Endodermal cell (in vitro differentiated cells): ENCODE measurements at regions not wholly inside any gene's neighbourhood (a gene's known extent, or its start where the extent isn't known, plus 50 kb on each side); places are given as distances from the start of the nearest gene placed in this dataset.
A peak's percentile ranks its signal among the peaks of the same experiment; 100 is the strongest.
"Not testable (repeated sequence)": the region's sequence is repeated elsewhere in the genome, so short reads cannot be mapped to it uniquely, and the experiment has no call there.

Experiments
- DNase-seq: peaks from one replicate; pipeline ENCODE4 v3.0.0-alpha.2; 2017
- H3K27ac ChIP-seq: 2 replicates; pipeline ENCODE4 v1.5.1; 2013; ENCODE audit warnings: mild to moderate bottlenecking, low read depth, low read length, moderate library complexity
- H3K27me3 ChIP-seq: 2 replicates; pipeline ENCODE4 v1.6.1; 2013; ENCODE audit warnings: mild to moderate bottlenecking, low read length, moderate library complexity; ENCODE audit not compliant: insufficient read depth, control insufficient read depth, poor library complexity, severe bottlenecking
- H3K36me3 ChIP-seq: 2 replicates; pipeline ENCODE4 v1.7.0; 2013; ENCODE audit warnings: mild to moderate bottlenecking, low read length, moderate library complexity; ENCODE audit not compliant: control insufficient read depth, insufficient read depth
- H3K4me1 ChIP-seq: one replicate; pipeline ENCODE4 v1.7.0; 2013; ENCODE audit warnings: low read length; ENCODE audit not compliant: control insufficient read depth, insufficient read depth
- H3K4me3 ChIP-seq: 2 replicates; pipeline ENCODE4 v1.5.1; 2013; ENCODE audit warnings: mild to moderate bottlenecking, low read length, moderate library complexity
- H3K9ac ChIP-seq: 2 replicates; pipeline ENCODE4 v1.6.1; 2013; ENCODE audit warnings: mild to moderate bottlenecking, low read length, moderate library complexity; ENCODE audit not compliant: poor library complexity, severe bottlenecking; ENCODE audit errors: extremely low read depth
- H3K9me3 ChIP-seq: 2 replicates; pipeline ENCODE4 v1.6.1; 2013; ENCODE audit warnings: mild to moderate bottlenecking, low read length, moderate library complexity; ENCODE audit not compliant: control insufficient read depth
- H3K27ac Mint-ChIP-seq: 2 replicates; pipeline ENCODE4 v1.8.0; 2020; ENCODE audit warnings: mixed read lengths
- H3K27me3 Mint-ChIP-seq: 2 replicates; pipeline ENCODE4 v1.8.0; 2021; ENCODE audit warnings: mild to moderate bottlenecking, mixed read lengths; ENCODE audit not compliant: insufficient read depth
- H3K36me3 Mint-ChIP-seq: 2 replicates; pipeline ENCODE4 v1.8.0; 2020; ENCODE audit warnings: low read depth, mixed read lengths
- H3K4me1 Mint-ChIP-seq: 2 replicates; pipeline ENCODE4 v1.8.0; 2020; ENCODE audit warnings: mixed read lengths
- H3K4me3 Mint-ChIP-seq: 2 replicates; pipeline ENCODE4 v1.8.0; 2020; ENCODE audit warnings: mild to moderate bottlenecking, moderate library complexity, mixed read lengths
- H3K9me3 Mint-ChIP-seq: 2 replicates; pipeline ENCODE4 v1.8.0; 2020; ENCODE audit warnings: mild to moderate bottlenecking, mixed read lengths
- CTCF ChIP-seq: fragments of 200-600 bp; sonication (generic); conservative IDR thresholded peaks from 2 replicates; pipeline ENCODE4 v1.5.0; 2021; ENCODE audit warnings: antibody characterized with exemption, mild to moderate bottlenecking
- WGBS, 2 experiments: methylation state at CpG; one replicate each; pipeline versions ENCODE4 v1.1.5 to v1.1.7; 2013; ENCODE audit warnings: missing lambda C conversion rate in 2 of 2, mixed read lengths in 1 of 2; ENCODE audit not compliant: insufficient coverage in 1 of 2, insufficient read length in 1 of 2; 5-methylcytosine and 5-hydroxymethylcytosine counted together

DNA sequence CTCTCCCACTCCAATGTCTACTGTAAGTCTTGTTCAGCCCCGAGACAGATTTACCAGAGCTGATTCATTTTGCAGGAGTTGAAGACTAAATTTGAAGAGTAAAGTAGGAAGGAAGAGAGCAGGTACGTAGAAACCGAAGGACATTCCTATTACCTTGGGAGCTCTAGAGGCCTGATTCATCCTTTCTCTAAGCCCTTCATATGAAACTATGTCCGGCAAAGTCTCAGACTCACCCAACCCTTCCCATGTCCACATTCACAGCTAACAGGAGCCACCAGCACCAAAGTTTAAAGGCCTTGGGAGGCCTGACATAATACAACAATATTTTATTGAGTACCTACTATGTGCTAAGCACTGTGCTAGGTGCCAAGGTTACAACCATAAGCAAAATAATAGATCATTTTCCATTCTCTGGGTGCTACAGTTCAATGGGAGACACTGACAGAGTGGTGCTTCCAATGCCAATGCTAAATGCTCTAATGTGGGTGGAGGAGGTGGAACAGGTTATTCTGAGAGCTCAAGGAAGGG lies 86.6 kb downstream of the PHLDA1 start:
- Mint-ChIP-seq H3K4me1 (peaks cover 22% of the 10 kb centered on the region), H3K4me3 (no peak overlapping the region), H3K9me3 (peaks cover 16% of the 10 kb centered on the region), H3K27ac (peak overlapping the region; percentile 89), H3K36me3 (no peaks in the 10 kb centered on the region), H3K27me3 (no peaks in the 10 kb centered on the region)
- Histone ChIP-seq H3K4me1 (peaks cover 16% of the 10 kb centered on the region), H3K36me3 (no peaks in the 10 kb centered on the region), H3K4me3 (no peak overlapping the region), H3K9me3 (peaks cover 5% of the 10 kb centered on the region), H3K27me3 (no peaks in the 10 kb centered on the region), H3K9ac (no peak overlapping the region), H3K27ac (peak overlapping the region; percentile 35)
- TF ChIP-seq CTCF: no peak
- DNase-seq: no peak
- 92 to 100% methylated on average over 2 to 4 of the region's 4 CpGs for WGBS, 2 experiments

- H3K4me1 Mint-ChIP-seq: peaks cover 22% of the 10 kb centered on the region
- H3K27ac Mint-ChIP-seq: peak overlapping the region; percentile 89
- H3K4me3 Mint-ChIP-seq: no peak overlapping the region
- Histone ChIP-seq H3K27me3 (no peaks in the 10 kb centered on the region), H3K9me3 (peaks cover 5% of the 10 kb centered on the region), H3K9ac (no peak overlapping the region), H3K27ac (peak overlapping the region; percentile 25), H3K4me1 (peaks cover 16% of the 10 kb centered on the region), H3K36me3 (no peaks in the 10 kb centered on the region), H3K4me3 (peak overlapping the region; percentile 51)
- peaks cover 2% of the 10 kb centered on the region for H3K36me3 Mint-ChIP-seq
- TF ChIP-seq CTCF: no peak
- peak; percentile 71 for DNase-seq
- peaks cover 18% of the 10 kb centered on the region for H3K9me3 Mint-ChIP-seq
- no peaks in the 10 kb centered on the region for H3K27me3 Mint-ChIP-seq
- WGBS, 2 experiments: 52 to 56% methylated on average over 1 of the region's 1 CpG
Observed at GRCh38 chr12:75944097-75944904, 87.3 kb downstream of the PHLDA1 start.

GRCh38 chr12:75943730-75944096 lies 87.9 kb downstream of the PHLDA1 start:
- H3K36me3 Mint-ChIP-seq: peaks cover 2% of the 10 kb centered on the region
- H3K27me3 ChIP-seq: no peaks in the 10 kb centered on the region
- H3K4me3 ChIP-seq: peak overlapping the region; percentile 51
- H3K4me1 ChIP-seq: peaks cover 16% of the 10 kb centered on the region
- H3K27ac Mint-ChIP-seq: peak overlapping the region; percentile 89
- WGBS, 2 experiments: 50 to 100% methylated on average over 1 of the region's 1 CpG
- peaks cover 5% of the 10 kb centered on the region for H3K9me3 ChIP-seq
- H3K27ac ChIP-seq: peak overlapping the region; percentile 25
- no peak overlapping the region for H3K9ac ChIP-seq
- no peak for DNase-seq
- no peaks in the 10 kb centered on the region for H3K36me3 ChIP-seq
- H3K27me3 Mint-ChIP-seq: no peaks in the 10 kb centered on the region
- H3K4me3 Mint-ChIP-seq: no peak overlapping the region
- peaks cover 22% of the 10 kb centered on the region for H3K4me1 Mint-ChIP-seq
- peaks cover 18% of the 10 kb centered on the region for H3K9me3 Mint-ChIP-seq
- TF ChIP-seq CTCF: no peak

DNA sequence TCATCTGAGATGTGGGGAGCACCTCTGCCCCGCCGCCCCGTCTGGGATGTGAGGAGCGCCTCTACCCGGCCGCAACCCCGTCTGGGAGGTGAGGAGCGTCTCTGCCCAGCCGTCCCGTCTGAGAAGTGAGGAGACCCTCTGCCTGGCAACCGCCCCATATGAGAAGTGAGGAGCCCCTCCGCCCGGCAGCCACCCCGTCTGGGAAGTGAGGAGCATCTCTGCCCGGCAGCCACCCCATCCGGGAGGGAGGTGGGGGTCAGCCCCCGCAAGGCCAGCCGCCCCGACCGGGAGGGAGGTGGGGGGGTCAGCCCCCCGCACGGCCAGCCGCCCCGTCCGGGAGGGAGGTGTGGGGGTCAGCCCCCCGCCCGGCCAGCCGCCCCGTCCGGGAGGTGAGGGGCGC lies 89.9 kb downstream of the PHLDA1 start:
- H3K4me3 ChIP-seq, H3K27me3 ChIP-seq, H3K4me3 Mint-ChIP-seq, H3K27ac ChIP-seq, DNase-seq, H3K9ac ChIP-seq, H3K9me3 ChIP-seq, H3K27ac Mint-ChIP-seq, H3K36me3 ChIP-seq, H3K27me3 Mint-ChIP-seq, H3K36me3 Mint-ChIP-seq: not testable (repeated sequence)
- H3K4me1 Mint-ChIP-seq: peaks cover 22% of the 10 kb centered on the region
- WGBS, 2 experiments: 93% methylated on average over 21 of the region's 31 CpGs; no CpG with 5 or more reads in 1 of the 2 experiments
- peaks cover 16% of the 10 kb centered on the region for H3K4me1 ChIP-seq
- H3K9me3 Mint-ChIP-seq: peaks cover 18% of the 10 kb centered on the region
